ENCODE measurements at regions not wholly inside any gene's neighbourhood (a gene's known extent, or its start where the extent isn't known, plus 50 kb on each side); places are given as distances from the start of the nearest gene placed in this dataset.
"Not testable (repeated sequence)": the region's sequence is repeated elsewhere in the genome, so short reads cannot be mapped to it uniquely, and the experiment has no call there.

- DNase-seq (ENCODE audit: extremely low read depth, low read depth, low spot score), result no peak
Measured at GRCh38 chr2:142668420-142668819, 209.0 kb upstream of the KYNU start.

GRCh38 chr2:142665241-142665640, 212.2 kb upstream of the KYNU start:
- no peak for DNase-seq (ENCODE audit: extremely low read depth, low read depth, low spot score)

- no peak for DNase-seq (ENCODE audit: extremely low read depth, low read depth, low spot score)
Measured at GRCh38 chr2:142650601-142651000, 226.9 kb upstream of the KYNU start.

GRCh38 chr2:142649581-142649980, 227.9 kb upstream of the KYNU start:
- no peak for DNase-seq (ENCODE audit: extremely low read depth, low read depth, low spot score)

GRCh38 chr2:142642650-142643049, 234.8 kb upstream of the KYNU start:
- DNase-seq (ENCODE audit: extremely low read depth, low read depth, low spot score), result no peak

GRCh38 chr2:142629193-142629592, 248.3 kb upstream of the KYNU start:
- DNase-seq (ENCODE audit: extremely low read depth, low read depth, low spot score), result no peak

- no peak for DNase-seq (ENCODE audit: extremely low read depth, low read depth, low spot score)
Measured at GRCh38 chr2:142621287-142621686, 256.2 kb upstream of the KYNU start.

- no peak for DNase-seq (ENCODE audit: extremely low read depth, low read depth, low spot score)
Measured at GRCh38 chr2:142617461-142617860, 260.0 kb upstream of the KYNU start.

- DNase-seq (ENCODE audit: extremely low read depth, low read depth, low spot score), result no peak
Measured at GRCh38 chr2:142615876-142616275, 261.6 kb upstream of the KYNU start.

GRCh38 chr2:142613193-142613592, 264.3 kb upstream of the KYNU start:
- DNase-seq (ENCODE audit: extremely low read depth, low read depth, low spot score), result not testable (repeated sequence)

- DNase-seq (ENCODE audit: extremely low read depth, low read depth, low spot score), result no peak
Measured at GRCh38 chr2:142605421-142605820, 272.0 kb upstream of the KYNU start.

- DNase-seq (ENCODE audit: extremely low read depth, low read depth, low spot score), result no peak
Measured at GRCh38 chr2:142603759-142604158, 273.7 kb upstream of the KYNU start.

GRCh38 chr2:142602418-142602989, 275.0 kb upstream of the KYNU start:
- DNase-seq (ENCODE audit: extremely low read depth, low read depth, low spot score), result no peak

GRCh38 chr2:142601794-142602193, 275.7 kb upstream of the KYNU start:
- DNase-seq (ENCODE audit: extremely low read depth, low read depth, low spot score), result no peak

- no peak for DNase-seq (ENCODE audit: extremely low read depth, low read depth, low spot score)
Measured at GRCh38 chr2:142599504-142599903, 278.0 kb upstream of the KYNU start.

- no peak for DNase-seq (ENCODE audit: extremely low read depth, low read depth, low spot score)
Measured at GRCh38 chr2:142598846-142599245, 278.6 kb upstream of the KYNU start.

- no peak for DNase-seq (ENCODE audit: extremely low read depth, low read depth, low spot score)
Measured at GRCh38 chr2:142596334-142597088, 281.0 kb upstream of the KYNU start.

GRCh38 chr2:142594935-142595334, 282.5 kb upstream of the KYNU start:
- DNase-seq (ENCODE audit: extremely low read depth, low read depth, low spot score), result no peak

- no peak for DNase-seq (ENCODE audit: extremely low read depth, low read depth, low spot score)
Measured at GRCh38 chr2:142592171-142592570, 285.3 kb upstream of the KYNU start.

- DNase-seq (ENCODE audit: extremely low read depth, low read depth, low spot score), result no peak
Measured at GRCh38 chr2:142591420-142591819, 286.0 kb upstream of the KYNU start.

- DNase-seq (ENCODE audit: extremely low read depth, low read depth, low spot score), result no peak
Measured at GRCh38 chr2:142588269-142588668, 289.2 kb upstream of the KYNU start.

GRCh38 chr2:142586693-142587580, 290.5 kb upstream of the KYNU start:
- DNase-seq (ENCODE audit: extremely low read depth, low read depth, low spot score), result no peak

Data from glomerular endothelial cell (primary cell).